HEK293 (cell line): ENCODE measurements at regions not wholly inside any gene's neighbourhood (a gene's known extent, or its start where the extent isn't known, plus 50 kb on each side); places are given as distances from the start of the nearest gene placed in this dataset.

ENCODE experiments used
- BCL11A ChIP-seq: fragments of 450-650 bp; formaldehyde crosslinking; IDR thresholded peaks from 2 replicates; pipeline ENCODE4 v1.5.1; 2016; ENCODE audit warnings: low read depth, missing biosample characterization, missing genetic modification characterization
- BCL11B ChIP-seq: fragments of 450-650 bp; formaldehyde crosslinking; IDR thresholded peaks from 2 replicates; pipeline ENCODE4 v1.5.1; 2016; ENCODE audit warnings: low read depth, missing biosample characterization, missing genetic modification characterization
- CTCF ChIP-seq: fragments of 450-650 bp; formaldehyde crosslinking; IDR thresholded peaks from 2 replicates; pipeline ENCODE4 v1.5.1; 2016; ENCODE audit warnings: missing biosample characterization, missing genetic modification characterization
- ELK4 ChIP-seq: IDR thresholded peaks from 2 replicates; pipeline ENCODE4 v1.6.1; 2011; ENCODE audit warnings: mild to moderate bottlenecking, low read depth, low read length, borderline replicate concordance
- GLIS2 ChIP-seq: fragments of 450-650 bp; formaldehyde crosslinking; IDR thresholded peaks from 2 replicates; pipeline ENCODE4 v1.5.1; 2016; ENCODE audit warnings: missing biosample characterization, missing genetic modification characterization
- KLF1 ChIP-seq: fragments of 450-650 bp; formaldehyde crosslinking; IDR thresholded peaks from 2 replicates; pipeline ENCODE4 v1.5.1; 2016; ENCODE audit warnings: missing biosample characterization, missing genetic modification characterization
- TCF7L2 ChIP-seq: IDR thresholded peaks from 2 replicates; pipeline ENCODE4 v1.6.1; 2011; ENCODE audit warnings: low read depth, mild to moderate bottlenecking, inconsistent platforms, low read length, moderate library complexity, borderline replicate concordance
- ZNF302 ChIP-seq: fragments of 450-650 bp; formaldehyde crosslinking; IDR thresholded peaks from 2 replicates; pipeline ENCODE4 v1.5.1; 2016; ENCODE audit warnings: missing biosample characterization, missing genetic modification characterization, low read depth
- ZNF449 ChIP-seq: fragments of 450-650 bp; formaldehyde crosslinking; IDR thresholded peaks from 2 replicates; pipeline ENCODE4 v1.5.1; 2017; ENCODE audit warnings: missing biosample characterization, mild to moderate bottlenecking, missing genetic modification characterization, moderate library complexity
- ZNF510 ChIP-seq: fragments of 450-650 bp; formaldehyde crosslinking; IDR thresholded peaks from 2 replicates; pipeline ENCODE4 v1.5.1; 2018; ENCODE audit warnings: mild to moderate bottlenecking, missing genetic modification characterization, missing biosample characterization; ENCODE audit not compliant: insufficient replicate concordance
- ZNF670 ChIP-seq: fragments of 450-650 bp; formaldehyde crosslinking; IDR thresholded peaks from 2 replicates; pipeline ENCODE4 v1.5.1; 2016; ENCODE audit warnings: missing biosample characterization, missing genetic modification characterization, low read depth
- ZSCAN5A ChIP-seq: fragments of 450-650 bp; formaldehyde crosslinking; IDR thresholded peaks from 2 replicates; pipeline ENCODE4 v1.5.1; 2016; ENCODE audit warnings: missing biosample characterization, missing genetic modification characterization
- TF ChIP-seq, protein P1 (sequence below): fragments of 450-650 bp; formaldehyde crosslinking; conservative IDR thresholded peaks from 2 replicates; pipeline ENCODE4 v1.5.1; 2016; ENCODE audit warnings: low read depth, missing biosample characterization, missing genetic modification characterization
- TF ChIP-seq, protein P2 (sequence below): fragments of 450-650 bp; formaldehyde crosslinking; IDR thresholded peaks from 2 replicates; pipeline ENCODE4 v1.5.1; 2016; ENCODE audit warnings: missing biosample characterization, missing genetic modification characterization, low read depth

GRCh38 chr4:159859656-159860148 lies 756.8 kb downstream of the RAPGEF2 start:
- TF ChIP-seq TCF7L2 (no peak), GLIS2 (no peak), ZNF449 (tag by site-specific recombination) (no peak), CTCF (no peak), ZNF510 (no peak), KLF1 (tag by site-specific recombination) (no peak), BCL11B (no peak), ZSCAN5A (no peak), BCL11A (tag by site-specific recombination) (no peak), ZNF670 (tag by site-specific recombination) (no peak), ELK4 (no peak), ZNF302 (no peak)
- TF ChIP-seq, protein P1, sequence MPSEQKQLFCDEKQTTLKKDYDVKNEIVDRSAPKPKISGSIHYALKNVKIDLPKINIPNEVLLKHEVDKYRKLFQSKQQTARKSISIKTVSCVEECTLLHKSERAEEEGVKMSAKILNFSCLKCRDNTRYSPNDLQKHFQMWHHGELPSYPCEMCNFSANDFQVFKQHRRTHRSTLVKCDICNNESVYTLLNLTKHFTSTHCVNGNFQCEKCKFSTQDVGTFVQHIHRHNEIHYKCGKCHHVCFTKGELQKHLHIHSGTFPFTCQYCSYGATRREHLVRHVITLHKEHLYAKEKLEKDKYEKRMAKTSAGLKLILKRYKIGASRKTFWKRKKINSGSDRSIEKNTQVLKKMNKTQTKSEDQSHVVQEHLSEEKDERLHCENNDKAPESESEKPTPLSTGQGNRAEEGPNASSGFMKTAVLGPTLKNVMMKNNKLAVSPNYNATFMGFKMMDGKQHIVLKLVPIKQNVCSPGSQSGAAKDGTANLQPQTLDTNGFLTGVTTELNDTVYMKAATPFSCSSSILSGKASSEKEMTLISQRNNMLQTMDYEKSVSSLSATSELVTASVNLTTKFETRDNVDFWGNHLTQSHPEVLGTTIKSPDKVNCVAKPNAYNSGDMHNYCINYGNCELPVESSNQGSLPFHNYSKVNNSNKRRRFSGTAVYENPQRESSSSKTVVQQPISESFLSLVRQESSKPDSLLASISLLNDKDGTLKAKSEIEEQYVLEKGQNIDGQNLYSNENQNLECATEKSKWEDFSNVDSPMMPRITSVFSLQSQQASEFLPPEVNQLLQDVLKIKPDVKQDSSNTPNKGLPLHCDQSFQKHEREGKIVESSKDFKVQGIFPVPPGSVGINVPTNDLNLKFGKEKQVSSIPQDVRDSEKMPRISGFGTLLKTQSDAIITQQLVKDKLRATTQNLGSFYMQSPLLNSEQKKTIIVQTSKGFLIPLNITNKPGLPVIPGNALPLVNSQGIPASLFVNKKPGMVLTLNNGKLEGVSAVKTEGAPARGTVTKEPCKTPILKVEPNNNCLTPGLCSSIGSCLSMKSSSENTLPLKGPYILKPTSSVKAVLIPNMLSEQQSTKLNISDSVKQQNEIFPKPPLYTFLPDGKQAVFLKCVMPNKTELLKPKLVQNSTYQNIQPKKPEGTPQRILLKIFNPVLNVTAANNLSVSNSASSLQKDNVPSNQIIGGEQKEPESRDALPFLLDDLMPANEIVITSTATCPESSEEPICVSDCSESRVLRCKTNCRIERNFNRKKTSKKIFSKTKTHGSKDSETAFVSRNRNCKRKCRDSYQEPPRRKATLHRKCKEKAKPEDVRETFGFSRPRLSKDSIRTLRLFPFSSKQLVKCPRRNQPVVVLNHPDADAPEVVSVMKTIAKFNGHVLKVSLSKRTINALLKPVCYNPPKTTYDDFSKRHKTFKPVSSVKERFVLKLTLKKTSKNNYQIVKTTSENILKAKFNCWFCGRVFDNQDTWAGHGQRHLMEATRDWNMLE: no peak
- TF ChIP-seq, protein P2, sequence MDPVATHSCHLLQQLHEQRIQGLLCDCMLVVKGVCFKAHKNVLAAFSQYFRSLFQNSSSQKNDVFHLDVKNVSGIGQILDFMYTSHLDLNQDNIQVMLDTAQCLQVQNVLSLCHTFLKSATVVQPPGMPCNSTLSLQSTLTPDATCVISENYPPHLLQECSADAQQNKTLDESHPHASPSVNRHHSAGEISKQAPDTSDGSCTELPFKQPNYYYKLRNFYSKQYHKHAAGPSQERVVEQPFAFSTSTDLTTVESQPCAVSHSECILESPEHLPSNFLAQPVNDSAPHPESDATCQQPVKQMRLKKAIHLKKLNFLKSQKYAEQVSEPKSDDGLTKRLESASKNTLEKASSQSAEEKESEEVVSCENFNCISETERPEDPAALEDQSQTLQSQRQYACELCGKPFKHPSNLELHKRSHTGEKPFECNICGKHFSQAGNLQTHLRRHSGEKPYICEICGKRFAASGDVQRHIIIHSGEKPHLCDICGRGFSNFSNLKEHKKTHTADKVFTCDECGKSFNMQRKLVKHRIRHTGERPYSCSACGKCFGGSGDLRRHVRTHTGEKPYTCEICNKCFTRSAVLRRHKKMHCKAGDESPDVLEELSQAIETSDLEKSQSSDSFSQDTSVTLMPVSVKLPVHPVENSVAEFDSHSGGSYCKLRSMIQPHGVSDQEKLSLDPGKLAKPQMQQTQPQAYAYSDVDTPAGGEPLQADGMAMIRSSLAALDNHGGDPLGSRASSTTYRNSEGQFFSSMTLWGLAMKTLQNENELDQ: no peak
